ENCODE measurements at regions not wholly inside any gene's neighbourhood (a gene's known extent, or its start where the extent isn't known, plus 50 kb on each side); places are given as distances from the start of the nearest gene placed in this dataset.

DNA sequence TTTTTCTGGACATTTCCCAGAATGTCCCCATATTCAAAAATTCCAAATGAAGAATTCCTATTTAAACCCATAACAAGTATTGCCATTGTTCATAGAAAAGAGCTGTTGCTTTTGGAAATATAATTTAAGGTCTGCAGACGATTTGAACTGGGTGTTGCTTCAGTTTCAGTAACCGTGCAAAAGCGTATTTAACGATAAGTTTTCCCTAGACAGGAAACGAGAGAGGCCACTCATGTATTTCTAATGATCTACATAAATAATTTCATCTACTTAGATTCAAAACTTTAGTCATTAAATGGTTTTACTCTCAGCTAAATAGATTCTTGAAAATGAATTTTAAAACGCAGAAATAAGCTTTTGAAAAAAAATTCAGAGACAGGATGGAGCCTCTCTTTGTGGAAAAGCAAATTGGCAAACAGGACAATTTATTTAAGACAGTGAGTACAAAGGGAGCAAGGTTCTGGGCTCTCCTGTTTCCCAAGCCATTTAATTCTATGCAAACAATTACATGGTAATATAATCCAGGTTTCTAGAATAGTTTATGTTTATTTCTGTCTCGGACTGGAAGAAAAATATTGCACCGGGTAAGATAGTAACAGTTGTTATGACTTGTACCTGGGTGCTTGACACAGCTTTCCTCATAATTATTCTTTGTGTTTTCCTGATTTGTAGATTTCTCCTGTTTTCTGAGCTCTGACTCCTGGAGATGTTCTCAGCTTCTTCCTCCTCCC lies 263.0 kb downstream of the BAMBI start:
- Histone ChIP-seq H3K4me1 (no peaks in the 10 kb centered on the region), H3K27me3 (no peaks in the 10 kb centered on the region), H3K27ac (no peak overlapping the region), H3K36me3 (ENCODE audit: low read depth, missing control alignments) (no peaks in the 10 kb centered on the region), H3K4me3 (no peak overlapping the region), H3K9me3 (no peaks in the 10 kb centered on the region)
- intact Hi-C loops (cut with DNase I; ENCODE audit: low total_unique reads) = no loop called here
- TF ChIP-seq, protein P1, sequence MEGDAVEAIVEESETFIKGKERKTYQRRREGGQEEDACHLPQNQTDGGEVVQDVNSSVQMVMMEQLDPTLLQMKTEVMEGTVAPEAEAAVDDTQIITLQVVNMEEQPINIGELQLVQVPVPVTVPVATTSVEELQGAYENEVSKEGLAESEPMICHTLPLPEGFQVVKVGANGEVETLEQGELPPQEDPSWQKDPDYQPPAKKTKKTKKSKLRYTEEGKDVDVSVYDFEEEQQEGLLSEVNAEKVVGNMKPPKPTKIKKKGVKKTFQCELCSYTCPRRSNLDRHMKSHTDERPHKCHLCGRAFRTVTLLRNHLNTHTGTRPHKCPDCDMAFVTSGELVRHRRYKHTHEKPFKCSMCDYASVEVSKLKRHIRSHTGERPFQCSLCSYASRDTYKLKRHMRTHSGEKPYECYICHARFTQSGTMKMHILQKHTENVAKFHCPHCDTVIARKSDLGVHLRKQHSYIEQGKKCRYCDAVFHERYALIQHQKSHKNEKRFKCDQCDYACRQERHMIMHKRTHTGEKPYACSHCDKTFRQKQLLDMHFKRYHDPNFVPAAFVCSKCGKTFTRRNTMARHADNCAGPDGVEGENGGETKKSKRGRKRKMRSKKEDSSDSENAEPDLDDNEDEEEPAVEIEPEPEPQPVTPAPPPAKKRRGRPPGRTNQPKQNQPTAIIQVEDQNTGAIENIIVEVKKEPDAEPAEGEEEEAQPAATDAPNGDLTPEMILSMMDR (IDR thresholded peaks at IDR 0.05) = no peak
- TF ChIP-seq POLR2A (IDR thresholded peaks at IDR 0.05) = no peak
- no peak for DNase-seq
- 35 to 36% methylated on average over 8 of the region's 8 CpGs for WGBS, 2 donors

DNA sequence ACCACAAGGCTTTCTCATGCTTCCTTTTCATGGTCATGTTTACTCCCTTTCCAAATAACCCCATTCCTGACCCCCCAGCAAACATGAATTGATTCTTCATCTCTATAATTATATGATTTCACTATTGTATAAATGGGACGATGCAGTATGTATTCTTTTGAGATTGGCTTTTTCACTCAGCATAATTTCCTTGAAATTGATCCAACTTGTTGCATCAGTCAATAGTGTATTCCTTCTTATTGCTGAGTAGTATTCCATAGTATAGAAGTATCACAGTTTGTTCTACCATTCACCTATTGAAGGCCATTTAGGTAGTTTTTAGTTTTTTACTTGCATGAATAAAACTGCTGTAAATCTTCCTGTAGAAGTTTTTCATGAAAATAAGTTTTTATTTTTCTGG lies 264.7 kb downstream of the BAMBI start:
- WGBS, 2 donors = 81 to 94% methylated on average over 1 of the region's 1 CpG
- Histone ChIP-seq H3K27ac (no peak overlapping the region), H3K9me3 (no peaks in the 10 kb centered on the region), H3K27me3 (no peaks in the 10 kb centered on the region), H3K4me1 (no peaks in the 10 kb centered on the region), H3K36me3 (ENCODE audit: low read depth, missing control alignments) (no peaks in the 10 kb centered on the region), H3K4me3 (no peak overlapping the region)
- TF ChIP-seq, protein P1 (IDR thresholded peaks at IDR 0.05) = no peak
- no peak for TF ChIP-seq POLR2A (IDR thresholded peaks at IDR 0.05)
- intact Hi-C loops (cut with DNase I; ENCODE audit: low total_unique reads) = no loop called here
- no peak for DNase-seq

DNA sequence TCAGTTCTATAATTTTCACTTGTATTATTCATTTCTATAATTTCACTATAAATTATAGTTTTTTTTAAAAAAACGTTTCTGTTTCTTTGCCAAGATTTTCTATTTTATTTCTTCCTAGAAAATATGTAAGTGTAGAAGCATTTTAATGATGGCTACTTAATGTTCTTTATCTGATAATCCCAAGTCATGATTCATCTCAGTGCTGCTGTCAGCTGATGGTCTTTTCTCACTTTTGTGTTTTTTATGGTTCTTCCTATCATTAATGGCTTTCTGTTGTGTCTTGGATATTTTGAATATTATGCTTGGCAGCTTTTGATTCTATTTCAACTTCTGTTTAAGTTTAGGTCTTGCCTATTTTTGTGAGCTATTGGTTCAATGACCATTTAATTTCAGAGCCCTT lies 268.6 kb downstream of the BAMBI start:
- intact Hi-C loops (cut with DNase I; ENCODE audit: low total_unique reads) = no loop called here
- DNase-seq = no peak
- TF ChIP-seq, protein P1 (IDR thresholded peaks at IDR 0.05) = no peak
- TF ChIP-seq POLR2A (IDR thresholded peaks at IDR 0.05) = no peak

DNA sequence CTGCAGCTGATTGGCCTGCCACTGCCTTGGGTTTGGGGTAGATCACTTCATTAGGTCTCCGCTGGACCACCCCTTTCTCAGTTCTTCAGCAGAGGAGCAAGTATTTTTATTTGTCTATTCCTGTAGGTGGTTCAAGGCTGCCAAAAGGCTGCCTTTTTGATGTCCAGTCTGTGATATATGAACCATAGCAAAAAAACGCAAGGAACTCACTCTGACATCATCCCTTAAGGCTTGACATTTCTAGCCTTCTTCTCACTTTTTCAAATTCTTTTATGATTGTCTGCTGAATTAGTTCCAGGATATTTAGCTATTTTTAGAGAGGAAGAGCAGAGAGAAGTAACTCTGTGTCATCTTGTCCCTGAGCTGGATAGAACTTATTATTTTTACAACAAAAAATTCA lies 269.2 kb downstream of the BAMBI start:
- no peak overlapping the region for H3K4me3 ChIP-seq
- WGBS, 2 donors = 64 to 68% methylated on average over 2 of the region's 2 CpGs
- H3K27me3 ChIP-seq = no peaks in the 10 kb centered on the region
- TF ChIP-seq, protein P1 (IDR thresholded peaks at IDR 0.05) = no peak
- TF ChIP-seq POLR2A (IDR thresholded peaks at IDR 0.05) = no peak
- intact Hi-C loops (cut with DNase I; ENCODE audit: low total_unique reads) = no loop called here
- no peak for DNase-seq
- no peaks in the 10 kb centered on the region for H3K36me3 ChIP-seq (ENCODE audit: low read depth, missing control alignments)
- H3K4me1 ChIP-seq = no peaks in the 10 kb centered on the region
- H3K9me3 ChIP-seq = no peaks in the 10 kb centered on the region
- H3K27ac ChIP-seq = no peak overlapping the region

More for the DNA sequence above, 268.6 kb downstream of the BAMBI start:
- no peaks in the 10 kb centered on the region for H3K27me3 ChIP-seq
- H3K4me3 ChIP-seq = no peak overlapping the region
- no peaks in the 10 kb centered on the region for H3K4me1 ChIP-seq
- H3K9me3 ChIP-seq = no peaks in the 10 kb centered on the region
- H3K27ac ChIP-seq = no peak overlapping the region
- WGBS, 2 donors = 24 to 61% methylated on average over 1 of the region's 1 CpG
- H3K36me3 ChIP-seq (ENCODE audit: low read depth, missing control alignments) = no peaks in the 10 kb centered on the region

DNA sequence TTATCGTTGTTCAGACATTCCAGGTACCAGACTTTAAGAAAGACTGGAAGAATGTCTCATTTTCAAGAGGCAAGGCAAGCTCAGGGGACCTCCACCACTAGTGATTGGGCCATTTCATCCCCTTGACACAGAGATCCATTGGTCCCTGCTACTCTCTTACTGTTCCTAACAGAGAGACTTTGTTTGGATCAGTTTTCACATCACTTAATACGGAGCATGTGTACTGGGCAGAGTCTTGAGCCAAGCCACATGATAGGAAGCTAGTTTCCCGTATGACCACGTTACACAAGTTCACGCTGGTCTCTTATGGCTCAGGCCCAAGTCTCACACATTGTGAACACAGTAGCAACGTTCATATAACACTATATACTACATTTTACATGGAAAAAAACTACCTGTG lies 269.9 kb downstream of the BAMBI start:
- Histone ChIP-seq H3K9me3 (no peaks in the 10 kb centered on the region), H3K4me3 (no peak overlapping the region), H3K4me1 (no peaks in the 10 kb centered on the region), H3K27ac (no peak overlapping the region), H3K27me3 (no peaks in the 10 kb centered on the region), H3K36me3 (ENCODE audit: low read depth, missing control alignments) (no peaks in the 10 kb centered on the region)
- 53 to 58% methylated on average over 6 of the region's 6 CpGs for WGBS, 2 donors
- intact Hi-C loops (cut with DNase I; ENCODE audit: low total_unique reads) = no loop called here
- DNase-seq = no peak
- TF ChIP-seq, protein P1 (IDR thresholded peaks at IDR 0.05) = no peak
- TF ChIP-seq POLR2A (IDR thresholded peaks at IDR 0.05) = no peak
